Esophagus squamous epithelium (tissue), 5 donors: ENCODE measurements at regions not wholly inside any gene's neighbourhood (a gene's known extent, or its start where the extent isn't known, plus 50 kb on each side); places are given as distances from the start of the nearest gene placed in this dataset.

Experiments
- DNase-seq: peaks from one replicate; lab custom pipeline; 2025; lab: John Stamatoyannopoulos, UW
- H3K27ac ChIP-seq, 4 donors: fragments of 200-600 bp; sonication (generic); one replicate each; pipeline ENCODE4 v1.5.1; 2016 to 2019; ENCODE audit warnings: mild to moderate bottlenecking in 1 of 4
- H3K27me3 ChIP-seq, 4 donors: fragments of 200-600 bp; sonication (generic); 1 replicate in 3 of 4; 2 replicates in 1 of 4; pipeline versions ENCODE4 v1.5.1 to v1.6.0; 2017 to 2021; ENCODE audit warnings: antibody characterized with exemption in 1 of 4
- H3K36me3 ChIP-seq, 3 donors: fragments of 200-600 bp; sonication (generic); one replicate each; pipeline ENCODE4 v1.5.1; 2016 to 2019
- H3K4me1 ChIP-seq, 3 donors: fragments of 200-600 bp; sonication (generic); one replicate each; pipeline ENCODE4 v1.5.1; 2017 to 2019
- H3K4me3 ChIP-seq, 4 donors: fragments of 200-600 bp; sonication (generic); 1 replicate in 3 of 4; 2 replicates in 1 of 4; pipeline ENCODE4 v1.5.1; 2016 to 2019; ENCODE audit warnings: mild to moderate bottlenecking in 2 of 4, moderate library complexity in 1 of 4
- H3K9me3 ChIP-seq, 3 donors: fragments of 200-600 bp; sonication (generic); one replicate each; pipeline ENCODE4 v1.5.1; 2016 to 2019
- POLR2A ChIP-seq, 4 donors: fragments of 450-650 bp; IDR thresholded peaks; one replicate each; pipeline ENCODE4 v1.6.1; 2017; ENCODE audit warnings: antibody characterized with exemption in 4 of 4, mild to moderate bottlenecking in 4 of 4, moderate library complexity in 3 of 4
- WGBS, 2 donors: methylation state at CpG; one replicate each; pipeline ENCODE4 v1.1.5; 2018; 5-methylcytosine and 5-hydroxymethylcytosine counted together
- intact Hi-C: fragments of 100-400 bp; cut with DNase I; formaldehyde crosslinking; loops from one replicate; pipeline ENCODE4 v1.15.0; 2022
- TF ChIP-seq, protein P1 (sequence below), 6 experiments: fragments of 450-650 bp in 4 of 6; fragments of 200-600 bp in 2 of 6; sonication (generic) in 2 of 6; IDR thresholded peaks; one replicate each; pipeline ENCODE4 v1.5.1; 2016 to 2019; ENCODE audit warnings: antibody characterized with exemption in 6 of 6, mild to moderate bottlenecking in 4 of 6, moderate library complexity in 4 of 6
- donor health status: DM: yes; HTN: yes; CAD: no.

DNA sequence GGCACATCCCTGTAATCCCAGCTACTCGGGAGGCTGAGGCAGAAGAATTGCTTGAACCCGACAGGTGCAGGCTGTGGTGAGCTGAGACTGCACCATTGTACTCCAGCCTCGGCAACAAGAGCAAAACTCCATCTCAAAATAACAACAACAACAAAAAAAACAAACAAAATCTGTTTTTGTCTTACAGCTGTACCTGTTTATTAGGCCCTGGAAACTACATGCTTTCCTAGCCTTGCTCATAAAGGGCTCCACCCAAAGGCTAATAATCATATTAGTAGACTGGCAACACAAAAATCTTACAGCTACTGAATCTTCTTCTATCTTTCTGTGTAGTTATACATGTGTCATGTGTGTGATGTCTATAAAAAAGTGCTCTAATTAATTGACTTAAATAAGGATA lies 503.9 kb upstream of the EYS start:
- DNase-seq: no peak
- Histone ChIP-seq H3K4me1 (no peaks in the 10 kb centered on the region), H3K27me3 (no peaks in the 10 kb centered on the region), H3K9me3 (peaks cover 0 to 5% (median 0%) of the 10 kb centered on the region in 3 donors), H3K4me3 (no peak overlapping the region), H3K27ac (no peak overlapping the region), H3K36me3 (no peaks in the 10 kb centered on the region)
- no peak for TF ChIP-seq POLR2A (IDR thresholded peaks at IDR 0.05)
- TF ChIP-seq, protein P1, sequence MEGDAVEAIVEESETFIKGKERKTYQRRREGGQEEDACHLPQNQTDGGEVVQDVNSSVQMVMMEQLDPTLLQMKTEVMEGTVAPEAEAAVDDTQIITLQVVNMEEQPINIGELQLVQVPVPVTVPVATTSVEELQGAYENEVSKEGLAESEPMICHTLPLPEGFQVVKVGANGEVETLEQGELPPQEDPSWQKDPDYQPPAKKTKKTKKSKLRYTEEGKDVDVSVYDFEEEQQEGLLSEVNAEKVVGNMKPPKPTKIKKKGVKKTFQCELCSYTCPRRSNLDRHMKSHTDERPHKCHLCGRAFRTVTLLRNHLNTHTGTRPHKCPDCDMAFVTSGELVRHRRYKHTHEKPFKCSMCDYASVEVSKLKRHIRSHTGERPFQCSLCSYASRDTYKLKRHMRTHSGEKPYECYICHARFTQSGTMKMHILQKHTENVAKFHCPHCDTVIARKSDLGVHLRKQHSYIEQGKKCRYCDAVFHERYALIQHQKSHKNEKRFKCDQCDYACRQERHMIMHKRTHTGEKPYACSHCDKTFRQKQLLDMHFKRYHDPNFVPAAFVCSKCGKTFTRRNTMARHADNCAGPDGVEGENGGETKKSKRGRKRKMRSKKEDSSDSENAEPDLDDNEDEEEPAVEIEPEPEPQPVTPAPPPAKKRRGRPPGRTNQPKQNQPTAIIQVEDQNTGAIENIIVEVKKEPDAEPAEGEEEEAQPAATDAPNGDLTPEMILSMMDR (IDR thresholded peaks at IDR 0.05): no peak
- intact Hi-C loops: no loop called here
- WGBS, 2 donors: 55 to 56% methylated on average over 1 to 3 of the region's 3 CpGs

DNA sequence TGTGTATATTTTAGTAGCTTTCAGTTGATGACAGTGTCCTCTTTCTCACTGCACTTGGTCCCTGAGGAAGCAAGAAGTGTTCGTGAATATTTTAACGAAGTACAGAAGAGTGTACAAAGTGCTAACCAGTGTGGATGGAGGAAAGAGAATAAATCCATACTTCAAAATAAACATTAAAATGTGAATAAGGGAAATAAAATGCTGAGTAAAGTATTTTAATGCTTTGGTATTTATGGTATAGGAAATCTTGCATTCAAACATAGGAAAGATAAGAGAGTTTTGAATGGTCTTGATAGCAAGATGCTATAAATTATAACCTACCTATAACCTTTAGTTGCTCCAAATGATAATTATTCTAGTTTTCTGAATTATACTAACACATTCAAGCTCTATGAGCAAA lies 493.4 kb upstream of the EYS start:
- no peak for DNase-seq
- intact Hi-C loops: no loop called here
- TF ChIP-seq, protein P1 (IDR thresholded peaks at IDR 0.05): no peak
- TF ChIP-seq POLR2A (IDR thresholded peaks at IDR 0.05): no peak
- Histone ChIP-seq H3K9me3 (peaks cover 0 to 20% (median 0%) of the 10 kb centered on the region in 3 donors), H3K4me3 (no peak overlapping the region), H3K27me3 (no peaks in the 10 kb centered on the region), H3K4me1 (no peaks in the 10 kb centered on the region), H3K36me3 (no peaks in the 10 kb centered on the region), H3K27ac (no peak overlapping the region)
- 75 to 81% methylated on average over 2 of the region's 2 CpGs for WGBS, 2 donors

DNA sequence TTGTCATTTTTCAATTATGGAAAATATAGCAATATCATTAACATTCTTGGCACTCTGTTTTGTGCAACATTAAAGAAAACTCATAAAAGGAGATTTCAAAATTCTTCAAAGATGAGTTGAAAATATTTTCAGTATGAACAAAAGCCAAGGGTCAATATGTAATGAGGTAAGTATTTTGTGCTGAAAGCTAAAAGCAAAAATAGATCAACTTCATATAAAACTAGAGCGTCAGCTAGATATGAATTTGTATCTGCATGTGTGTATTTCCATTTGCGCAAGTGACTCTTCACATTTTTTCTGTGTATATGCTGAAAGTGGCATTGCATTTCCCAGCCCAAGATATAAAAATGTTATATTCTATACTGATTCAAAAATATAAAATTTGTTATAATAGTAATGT lies 492.1 kb upstream of the EYS start:
- Histone ChIP-seq H3K4me1 (no peaks in the 10 kb centered on the region), H3K9me3 (peaks cover 0 to 20% (median 0%) of the 10 kb centered on the region in 3 donors), H3K36me3 (no peaks in the 10 kb centered on the region), H3K27ac (no peak overlapping the region), H3K4me3 (no peak overlapping the region), H3K27me3 (no peaks in the 10 kb centered on the region)
- WGBS, 2 donors: 95% methylated on average over 2 of the region's 2 CpGs
- intact Hi-C loops: no loop called here
- TF ChIP-seq, protein P1 (IDR thresholded peaks at IDR 0.05): no peak
- TF ChIP-seq POLR2A (IDR thresholded peaks at IDR 0.05): no peak
- DNase-seq: no peak

DNA sequence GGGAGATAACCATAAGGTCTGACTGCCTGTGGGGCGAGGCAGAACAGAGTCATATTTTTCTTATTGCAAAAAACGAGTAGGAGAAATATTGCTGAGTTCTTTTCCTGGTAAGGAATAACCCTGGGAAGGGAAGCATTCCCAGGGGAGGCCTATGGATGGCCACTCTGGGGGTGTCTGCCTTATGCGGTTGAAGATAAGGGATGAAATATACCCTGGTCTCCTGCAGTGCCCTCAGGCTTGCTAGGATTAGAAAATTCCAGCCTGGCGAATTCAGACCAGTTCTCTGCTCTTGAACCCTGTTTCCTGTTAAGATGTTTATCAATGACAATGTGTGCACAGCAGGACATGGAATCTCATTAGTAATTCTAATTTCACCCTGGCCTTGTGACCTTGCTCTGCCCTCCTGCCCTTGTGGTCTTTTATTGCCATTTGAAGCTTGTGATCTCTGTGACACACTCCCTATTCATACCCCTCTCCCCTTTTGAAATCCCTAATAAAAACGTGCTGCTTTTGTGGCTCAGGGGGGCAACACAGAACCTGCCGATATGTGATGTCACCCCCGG lies 491.1 kb upstream of the EYS start:
- H3K27ac ChIP-seq: no peak overlapping the region
- H3K4me3 ChIP-seq: no peak overlapping the region
- 59 to 61% methylated on average over 7 of the region's 7 CpGs for WGBS, 2 donors
- peaks cover 0 to 17% (median 0%) of the 10 kb centered on the region in 3 donors for H3K9me3 ChIP-seq
- intact Hi-C loops: no loop called here
- H3K27me3 ChIP-seq: no peaks in the 10 kb centered on the region
- TF ChIP-seq, protein P1 (IDR thresholded peaks at IDR 0.05): no peak
- TF ChIP-seq POLR2A (IDR thresholded peaks at IDR 0.05): no peak
- H3K4me1 ChIP-seq: no peaks in the 10 kb centered on the region
- no peaks in the 10 kb centered on the region for H3K36me3 ChIP-seq
- DNase-seq: no peak

DNA sequence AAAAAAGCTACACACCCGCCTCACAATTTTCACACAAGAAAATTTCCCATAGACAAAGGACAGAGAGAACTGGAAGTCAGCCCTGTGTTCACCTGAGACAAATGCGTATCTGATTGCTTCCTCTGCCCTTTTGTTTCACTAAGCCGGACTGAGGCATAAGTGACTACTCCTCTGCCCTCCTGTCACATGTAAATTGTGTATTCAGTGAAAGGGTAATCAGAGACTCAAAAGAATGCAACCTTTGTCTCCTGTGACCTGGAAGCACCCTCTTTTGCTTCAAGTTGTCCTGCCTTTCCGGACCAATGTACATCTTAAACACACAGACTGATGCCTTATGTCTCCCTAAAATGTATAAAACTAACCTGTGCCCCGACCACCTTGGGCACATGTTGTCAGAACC lies 483.8 kb upstream of the EYS start:
- Histone ChIP-seq H3K4me1 (no peaks in the 10 kb centered on the region), H3K4me3 (no peak overlapping the region), H3K27me3 (no peaks in the 10 kb centered on the region), H3K27ac (no peak overlapping the region), H3K9me3 (no peaks in the 10 kb centered on the region), H3K36me3 (no peaks in the 10 kb centered on the region)
- WGBS, 2 donors: 57 to 62% methylated on average over 5 of the region's 5 CpGs
- DNase-seq: no peak
- TF ChIP-seq, protein P1 (IDR thresholded peaks at IDR 0.05): no peak
- no peak for TF ChIP-seq POLR2A (IDR thresholded peaks at IDR 0.05)
- intact Hi-C loops: no loop called here
